Astrocyte of the spinal cord (primary cell): ENCODE measurements at regions not wholly inside any gene's neighbourhood (a gene's known extent, or its start where the extent isn't known, plus 50 kb on each side); places are given as distances from the start of the nearest gene placed in this dataset.
"Not testable (repeated sequence)": the region's sequence is repeated elsewhere in the genome, so short reads cannot be mapped to it uniquely, and the experiment has no call there.

ENCODE experiments used
- DNase-seq: peaks from one replicate; pipeline ENCODE4 v3.0.0; 2011; ENCODE audit warnings: low read depth, low spot score
- H3K4me3 ChIP-seq: 2 replicates; pipeline ENCODE4 v1.5.1; 2011; ENCODE audit warnings: low read depth, mild to moderate bottlenecking, low read length, moderate library complexity
- in situ Hi-C: cut with HindIII; loops from 2 replicates; pipeline ENCODE4 v1.10.0; 2017; ENCODE audit warnings: low sequenced_read_pairs
- TF ChIP-seq, protein P1 (sequence below): IDR thresholded peaks from 2 replicates; pipeline ENCODE4 v1.5.1; 2012; ENCODE audit warnings: low read depth, mild to moderate bottlenecking, low read length, inconsistent platforms

DNA sequence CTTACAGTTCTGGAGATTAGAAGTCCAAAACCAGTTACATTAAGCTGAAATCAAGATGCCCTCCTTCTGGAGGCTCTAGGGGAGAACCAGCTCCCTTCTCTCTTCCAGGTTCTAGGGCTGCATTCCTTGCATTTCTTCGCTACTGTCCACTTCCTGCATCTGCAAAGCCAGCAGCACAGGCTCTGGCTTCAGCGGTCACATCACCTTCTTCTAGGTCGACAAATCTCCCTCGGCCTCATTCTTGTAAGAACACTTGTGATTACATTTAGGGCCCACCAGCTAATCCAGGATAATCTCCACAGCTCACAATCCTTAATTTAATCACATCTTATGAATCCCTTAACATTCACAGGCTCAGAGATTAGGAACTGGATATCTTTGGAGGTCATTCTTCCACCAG, 73.8 kb downstream of the MINAR1 start:
- DNase-seq = no peak
- no peak overlapping the region for H3K4me3 ChIP-seq
- TF ChIP-seq, protein P1, sequence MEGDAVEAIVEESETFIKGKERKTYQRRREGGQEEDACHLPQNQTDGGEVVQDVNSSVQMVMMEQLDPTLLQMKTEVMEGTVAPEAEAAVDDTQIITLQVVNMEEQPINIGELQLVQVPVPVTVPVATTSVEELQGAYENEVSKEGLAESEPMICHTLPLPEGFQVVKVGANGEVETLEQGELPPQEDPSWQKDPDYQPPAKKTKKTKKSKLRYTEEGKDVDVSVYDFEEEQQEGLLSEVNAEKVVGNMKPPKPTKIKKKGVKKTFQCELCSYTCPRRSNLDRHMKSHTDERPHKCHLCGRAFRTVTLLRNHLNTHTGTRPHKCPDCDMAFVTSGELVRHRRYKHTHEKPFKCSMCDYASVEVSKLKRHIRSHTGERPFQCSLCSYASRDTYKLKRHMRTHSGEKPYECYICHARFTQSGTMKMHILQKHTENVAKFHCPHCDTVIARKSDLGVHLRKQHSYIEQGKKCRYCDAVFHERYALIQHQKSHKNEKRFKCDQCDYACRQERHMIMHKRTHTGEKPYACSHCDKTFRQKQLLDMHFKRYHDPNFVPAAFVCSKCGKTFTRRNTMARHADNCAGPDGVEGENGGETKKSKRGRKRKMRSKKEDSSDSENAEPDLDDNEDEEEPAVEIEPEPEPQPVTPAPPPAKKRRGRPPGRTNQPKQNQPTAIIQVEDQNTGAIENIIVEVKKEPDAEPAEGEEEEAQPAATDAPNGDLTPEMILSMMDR = no peak
- in situ Hi-C loops = no loop called here

DNA sequence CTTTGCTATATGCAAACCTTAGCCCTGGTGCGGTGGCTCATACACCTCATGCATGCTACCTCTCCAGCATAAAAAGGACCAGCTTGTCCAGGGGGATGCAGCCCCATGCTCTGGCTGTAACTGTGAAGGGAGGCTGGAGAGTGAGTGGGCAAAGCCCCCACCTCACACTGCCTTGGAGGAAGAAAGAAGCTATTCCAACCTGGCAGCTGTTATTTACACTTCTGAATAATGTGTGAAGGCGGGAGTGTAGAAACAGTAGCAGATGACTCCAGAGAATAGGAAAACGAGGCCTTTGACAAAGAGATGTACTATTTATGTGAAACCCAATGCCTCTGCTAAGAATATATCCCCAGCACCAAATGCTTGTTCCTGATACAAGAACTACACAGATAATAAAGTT, 80.7 kb downstream of the MINAR1 start:
- in situ Hi-C loops, H3K4me3 ChIP-seq, DNase-seq: not testable (repeated sequence)

DNA sequence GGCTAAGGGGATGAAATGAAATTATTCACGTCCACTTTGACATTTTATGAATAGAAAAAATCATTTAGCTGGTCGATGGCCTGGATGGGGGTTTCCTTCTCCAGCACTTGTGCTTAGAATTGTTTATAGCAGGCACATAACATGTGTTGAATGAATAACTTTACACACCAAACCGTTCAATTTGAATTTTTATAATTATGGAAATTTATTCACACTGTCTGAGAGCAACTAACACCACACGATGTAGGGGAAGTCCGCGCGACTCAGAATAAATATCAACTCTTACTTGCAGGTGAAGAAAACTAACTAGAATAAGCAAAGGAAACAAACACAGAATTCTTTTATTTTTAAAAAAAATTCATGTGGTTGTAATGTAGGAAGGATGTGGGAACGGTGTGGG, 81.3 kb downstream of the MINAR1 start:
- no peak for DNase-seq
- TF ChIP-seq, protein P1 = no peak
- H3K4me3 ChIP-seq = no peak overlapping the region
- in situ Hi-C loops = no loop called here

GRCh38 chr15:79513940-79514339, 81.8 kb downstream of the MINAR1 start:
- DNase-seq = no peak
- H3K4me3 ChIP-seq = no peak overlapping the region
- TF ChIP-seq, protein P1 = no peak
- in situ Hi-C loops = no loop called here

DNA sequence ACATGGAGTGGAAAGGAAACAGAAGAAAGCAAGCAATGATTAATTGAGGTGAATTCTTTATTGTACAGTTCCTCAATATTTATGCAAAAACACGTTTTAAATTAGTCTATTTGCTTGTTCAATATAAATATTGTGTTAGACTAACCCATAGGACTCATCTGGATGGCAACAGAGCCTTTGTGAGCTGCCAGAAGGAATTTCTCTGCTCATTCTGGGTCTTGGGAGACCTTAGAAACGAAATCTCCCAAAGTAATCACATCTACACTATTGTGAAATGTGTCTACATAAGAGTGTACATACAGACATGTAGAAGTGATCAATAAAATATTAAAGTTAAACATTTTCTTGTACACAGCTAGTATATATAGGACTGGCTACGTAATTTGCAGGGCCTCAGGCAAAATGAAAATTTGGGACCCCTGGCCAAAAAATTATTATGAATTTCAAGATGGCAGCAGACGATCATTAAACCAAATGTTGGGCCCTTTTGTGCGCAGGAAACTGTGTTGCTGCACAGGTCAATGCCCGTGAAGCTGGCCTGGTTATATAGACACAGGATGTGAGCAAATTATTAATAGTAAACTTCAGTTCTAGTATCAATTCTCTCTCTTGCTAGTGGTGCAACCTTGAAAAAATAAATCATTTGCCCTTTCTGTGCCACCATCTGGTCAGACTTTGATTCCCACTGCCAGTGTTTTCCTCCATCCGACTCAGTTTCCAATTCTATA, 83.3 kb downstream of the MINAR1 start:
- TF ChIP-seq, protein P1 = no peak
- in situ Hi-C loops = no loop called here
- DNase-seq = no peak
- no peak overlapping the region for H3K4me3 ChIP-seq

GRCh38 chr15:79516155-79516554, 84.0 kb downstream of the MINAR1 start:
- TF ChIP-seq, protein P1 = no peak
- no peak for DNase-seq
- in situ Hi-C loops = no loop called here
- no peak overlapping the region for H3K4me3 ChIP-seq

DNA sequence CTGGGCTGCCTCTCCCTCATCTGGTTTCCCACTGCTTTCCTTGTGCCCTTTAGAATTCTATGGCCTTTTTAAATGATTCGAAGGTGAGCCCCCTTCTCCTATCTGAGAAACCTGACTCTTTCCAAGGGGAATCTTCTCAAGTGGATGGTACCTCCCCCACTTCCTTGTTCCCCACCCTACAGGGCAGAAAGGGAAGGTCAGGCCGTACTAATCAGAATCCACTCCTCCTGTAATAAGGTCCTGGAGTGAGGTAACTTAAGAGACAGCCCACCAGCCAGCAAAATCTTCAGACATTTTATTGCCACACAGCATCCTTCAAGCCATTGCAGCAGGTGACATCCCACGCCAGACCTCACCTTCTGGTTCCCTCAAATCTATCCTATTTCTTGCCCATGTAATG, 84.5 kb downstream of the MINAR1 start:
- TF ChIP-seq, protein P1 = no peak
- in situ Hi-C loops = no loop called here
- no peak for DNase-seq
- no peak overlapping the region for H3K4me3 ChIP-seq
